ENCODE measurements at regions not wholly inside any gene's neighbourhood (a gene's known extent, or its start where the extent isn't known, plus 50 kb on each side); places are given as distances from the start of the nearest gene placed in this dataset.

- Histone ChIP-seq H3K4me3 (ENCODE audit: low read depth, low read length, poor library complexity, severe bottlenecking) (no peak overlapping the region), H3K4me2 (ENCODE audit: low read length) (no peak overlapping the region), H3K9me2 (ENCODE audit: low read depth, low read length) (no peaks in the 10 kb centered on the region), H3K27me3 (ENCODE audit: insufficient read depth, low read length) (no peaks in the 10 kb centered on the region), H3K9me3 (ENCODE audit: low read length) (no peaks in the 10 kb centered on the region), H3F3A (ENCODE audit: insufficient read depth, low read length) (no peaks in the 10 kb centered on the region), H3K36me3 (ENCODE audit: insufficient read depth, low read length) (no peaks in the 10 kb centered on the region), H3K79me2 (ENCODE audit: insufficient read depth, low read length) (no peaks in the 10 kb centered on the region), H3K4me1 (ENCODE audit: insufficient read depth, low read length, severe bottlenecking) (no peaks in the 10 kb centered on the region), H3K27ac (ENCODE audit: low read depth, low read length, poor library complexity, severe bottlenecking) (no peak overlapping the region), H4K20me1 (ENCODE audit: insufficient read depth, low read length) (no peaks in the 10 kb centered on the region), H2AFZ (ENCODE audit: low read length) (no peak overlapping the region), H3K9ac (ENCODE audit: low read length) (no peak overlapping the region)
- TF ChIP-seq EZH2 (IDR thresholded peaks at IDR 0.05; ENCODE audit: borderline replicate concordance, low read length): no peak
- no peak for TF ChIP-seq CTCF (IDR thresholded peaks at IDR 0.05; ENCODE audit: low read length)
Measured at GRCh38 chr4:137421796-137422195, 110.5 kb downstream of the PCDH18 start.

GRCh38 chr4:137420901-137421396 is 111.3 kb downstream of the PCDH18 start:
- Histone ChIP-seq H3K27ac (ENCODE audit: low read depth, low read length, poor library complexity, severe bottlenecking) (no peak overlapping the region), H3K36me3 (ENCODE audit: insufficient read depth, low read length) (no peaks in the 10 kb centered on the region), H3K9me2 (ENCODE audit: low read depth, low read length) (no peaks in the 10 kb centered on the region), H2AFZ (ENCODE audit: low read length) (no peak overlapping the region), H4K20me1 (ENCODE audit: insufficient read depth, low read length) (no peaks in the 10 kb centered on the region), H3K4me3 (ENCODE audit: low read depth, low read length, poor library complexity, severe bottlenecking) (no peak overlapping the region), H3K9me3 (ENCODE audit: low read length) (no peaks in the 10 kb centered on the region), H3K9ac (ENCODE audit: low read length) (no peak overlapping the region), H3F3A (ENCODE audit: insufficient read depth, low read length) (no peaks in the 10 kb centered on the region), H3K4me1 (ENCODE audit: insufficient read depth, low read length, severe bottlenecking) (no peaks in the 10 kb centered on the region), H3K4me2 (ENCODE audit: low read length) (no peak overlapping the region), H3K27me3 (ENCODE audit: insufficient read depth, low read length) (no peaks in the 10 kb centered on the region), H3K79me2 (ENCODE audit: insufficient read depth, low read length) (no peaks in the 10 kb centered on the region)
- no peak for TF ChIP-seq CTCF (IDR thresholded peaks at IDR 0.05; ENCODE audit: low read length)
- no peak for TF ChIP-seq EZH2 (IDR thresholded peaks at IDR 0.05; ENCODE audit: borderline replicate concordance, low read length)

GRCh38 chr4:137417676-137418075 is 114.6 kb downstream of the PCDH18 start:
- no peak overlapping the region for H3K9ac ChIP-seq (ENCODE audit: low read length)
- no peaks in the 10 kb centered on the region for H4K20me1 ChIP-seq (ENCODE audit: insufficient read depth, low read length)
- H3K4me1 ChIP-seq (ENCODE audit: insufficient read depth, low read length, severe bottlenecking): no peaks in the 10 kb centered on the region
- no peaks in the 10 kb centered on the region for H3K9me3 ChIP-seq (ENCODE audit: low read length)
- H2AFZ ChIP-seq (ENCODE audit: low read length): no peak overlapping the region
- TF ChIP-seq CTCF (IDR thresholded peaks at IDR 0.05; ENCODE audit: low read length): no peak
- TF ChIP-seq EZH2 (IDR thresholded peaks at IDR 0.05; ENCODE audit: borderline replicate concordance, low read length): no peak
- no peak overlapping the region for H3K4me3 ChIP-seq (ENCODE audit: low read depth, low read length, poor library complexity, severe bottlenecking)
- H3K79me2 ChIP-seq (ENCODE audit: insufficient read depth, low read length): no peaks in the 10 kb centered on the region
- H3F3A ChIP-seq (ENCODE audit: insufficient read depth, low read length): no peaks in the 10 kb centered on the region
- no peaks in the 10 kb centered on the region for H3K36me3 ChIP-seq (ENCODE audit: insufficient read depth, low read length)
- H3K27me3 ChIP-seq (ENCODE audit: insufficient read depth, low read length): no peaks in the 10 kb centered on the region
- no peaks in the 10 kb centered on the region for H3K9me2 ChIP-seq (ENCODE audit: low read depth, low read length)
- no peak overlapping the region for H3K4me2 ChIP-seq (ENCODE audit: low read length)
- H3K27ac ChIP-seq (ENCODE audit: low read depth, low read length, poor library complexity, severe bottlenecking): no peak overlapping the region

Data from OCI-LY1 (cell line).